ENCODE measurements at regions not wholly inside any gene's neighbourhood (a gene's known extent, or its start where the extent isn't known, plus 50 kb on each side); places are given as distances from the start of the nearest gene placed in this dataset.

- TF ChIP-seq CREB3L1 (IDR thresholded peaks at IDR 0.05; ENCODE audit: borderline replicate concordance, low read depth): no peak
- no peak for TF ChIP-seq RBFOX2 (IDR thresholded peaks at IDR 0.05; ENCODE audit: low read depth, low read length)
- TF ChIP-seq ZNF780A (CRISPR knock-in tag; IDR thresholded peaks at IDR 0.05): no peak
- TF ChIP-seq RBM15 (IDR thresholded peaks at IDR 0.05; ENCODE audit: insufficient read depth, low read length): no peak
- no peak for TF ChIP-seq SIN3A (IDR thresholded peaks at IDR 0.05; ENCODE audit: borderline replicate concordance in 2 of 2, control insufficient read depth in 1 of 2, low read depth in 2 of 2, low read length in 2 of 2)
- TF ChIP-seq CREB5 (CRISPR knock-in tag; IDR thresholded peaks at IDR 0.05): no peak
- no peak for TF ChIP-seq THAP7 (CRISPR knock-in tag; IDR thresholded peaks at IDR 0.05)
- no peak for TF ChIP-seq E2F3 (CRISPR knock-in tag; IDR thresholded peaks at IDR 0.05)
- no peak for TF ChIP-seq MNT (conservative IDR thresholded peaks at IDR 0.05)
- no peak for TF ChIP-seq MAFF (IDR thresholded peaks at IDR 0.05; ENCODE audit: low read length)
- TF ChIP-seq FIP1L1 (IDR thresholded peaks at IDR 0.05; ENCODE audit: low read depth, low read length, poor library complexity, severe bottlenecking): no peak
- TF ChIP-seq ZNF41 (CRISPR knock-in tag; conservative IDR thresholded peaks at IDR 0.05): no peak
- TF ChIP-seq XRCC4 (IDR thresholded peaks at IDR 0.05; ENCODE audit: extremely low read depth, insufficient read depth, insufficient read length): no peak
- no peak for TF ChIP-seq FOXP1 (CRISPR knock-in tag; IDR thresholded peaks at IDR 0.05)
- TF ChIP-seq CGGBP1 (CRISPR knock-in tag; IDR thresholded peaks at IDR 0.05): no peak
- no peak for TF ChIP-seq RFX7 (CRISPR knock-in tag; IDR thresholded peaks at IDR 0.05)
- no peak for TF ChIP-seq MCM7 (IDR thresholded peaks at IDR 0.05)
- no peak for TF ChIP-seq CBX5 (IDR thresholded peaks at IDR 0.05; ENCODE audit: borderline replicate concordance, low read depth)
- TF ChIP-seq NFXL1 (CRISPR knock-in tag; IDR thresholded peaks at IDR 0.05): no peak
- DNase-seq (ENCODE audit: extremely low read depth in 1 of 4, low spot score in 3 of 4) (no peak), ATAC-seq (no peak), FAIRE-seq (no peak)
- Histone ChIP-seq H4K20me1 (replicated peaks; ENCODE audit: control insufficient read depth, insufficient read depth, low read length) (no peaks in the 10 kb centered on the region), H3K79me2 (ENCODE audit: control insufficient read depth, insufficient read depth, low read length) (no peaks in the 10 kb centered on the region), H3K4me3 (no peak overlapping the region), H3K9me3 (replicated peaks; ENCODE audit: control insufficient read depth, insufficient read depth, low read depth, low read length) (no peaks in the 10 kb centered on the region), H2AFZ (ENCODE audit: low read depth, low read length) (no peak overlapping the region), H3K36me3 (ENCODE audit: control insufficient read depth, insufficient read depth, low read length) (no peaks in the 10 kb centered on the region), H3K4me2 (ENCODE audit: insufficient read depth, low read length) (no peak overlapping the region), H3K9me1 (ENCODE audit: control insufficient read depth, insufficient read depth, low read length) (no peaks in the 10 kb centered on the region), H3K27ac (ENCODE audit: extremely low read depth, low read depth, low read length) (no peak overlapping the region), H3K4me1 (replicated peaks in 1 of 2; ENCODE audit: control insufficient read depth in 2 of 2, insufficient read depth in 2 of 2, low read length in 2 of 2) (no peaks in the 10 kb centered on the region), H3K9ac (ENCODE audit: insufficient read depth in 1 of 2, low read depth in 2 of 2, low read length in 2 of 2) (no peak overlapping the region), H3K27me3 (ENCODE audit: control insufficient read depth in 2 of 2, insufficient read depth in 2 of 2, low read length in 2 of 2) (no peaks in the 10 kb centered on the region)
- CTCF ChIA-PET (ENCODE audit: low intra/inter-chr PET ratio): no interaction called here
- POLR2A ChIA-PET: no interaction called here
- 8% methylated on average over 2 of the region's 2 CpGs for WGBS (ENCODE audit: insufficient coverage, low coverage, missing lambda C conversion rate)
- intact Hi-C loops (cut with micrococcal nuclease): no loop called here
- BruUV-seq (replicated peaks): no TSS peak
- in situ Hi-C loops (cut with MboI): no loop called here
Observed at GRCh38 chr6:74249658-74250057, 553.7 kb downstream of the CD109 start.

Measured in K562 (cell line).